ENCODE measurements at regions not wholly inside any gene's neighbourhood (a gene's known extent, or its start where the extent isn't known, plus 50 kb on each side); places are given as distances from the start of the nearest gene placed in this dataset.

DNA sequence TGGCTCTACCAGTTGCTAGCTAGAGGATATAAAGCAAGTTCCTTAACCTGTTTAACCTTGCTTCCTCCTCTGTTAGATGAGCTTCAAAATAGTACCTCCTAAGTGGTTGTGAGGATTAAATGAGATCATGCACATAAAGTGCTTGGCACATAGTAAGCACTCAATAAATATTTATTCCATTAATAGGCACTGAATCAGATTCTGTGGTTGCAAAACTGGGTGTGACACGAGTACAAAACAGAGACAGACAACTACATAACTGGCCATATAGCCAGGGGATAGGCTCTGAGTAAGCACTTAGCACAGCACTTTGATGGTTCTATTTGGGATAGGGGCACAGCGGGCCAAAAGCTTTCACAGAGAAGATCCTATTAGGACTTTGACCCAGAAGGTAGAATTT is 150.3 kb downstream of the RELL1 start:
- TF ChIP-seq ZFP30 (CRISPR knock-in tag; IDR thresholded peaks at IDR 0.05) (no peak), ZNF565 (CRISPR knock-in tag; conservative IDR thresholded peaks at IDR 0.05; ENCODE audit: low read depth) (no peak), ARNTL (CRISPR knock-in tag; IDR thresholded peaks at IDR 0.05; ENCODE audit: borderline replicate concordance, low read depth) (no peak), ZC3H10 (CRISPR knock-in tag; IDR thresholded peaks at IDR 0.05) (no peak)

Measured in SK-N-SH treated with all-trans-retinoic acid at 6 μM for 48 hours (cell line).